ENCODE measurements at regions not wholly inside any gene's neighbourhood (a gene's known extent, or its start where the extent isn't known, plus 50 kb on each side); places are given as distances from the start of the nearest gene placed in this dataset.

- no peak overlapping the region for H3K27ac ChIP-seq
- intact Hi-C loops (cut with micrococcal nuclease; ENCODE audit: unreplicated experiment), result no loop called here
- H3K4me3 ChIP-seq, result no peak overlapping the region
- H3K36me3 ChIP-seq (ENCODE audit: low read depth), result no peaks in the 10 kb centered on the region
- ChIA-PET POLR2A (ENCODE audit: unreplicated experiment) (no interaction called here), CTCF (no interaction called here)
- H2AFZ ChIP-seq, result no peak overlapping the region
- no peaks in the 10 kb centered on the region for H3K27me3 ChIP-seq (ENCODE audit: insufficient read depth, low read depth)
- no peak for DNase-seq
- no peaks in the 10 kb centered on the region; the same call in 1 of the 2 replicates for H3F3A ChIP-seq (ENCODE audit: insufficient read depth, low read depth)
- no peaks in the 10 kb centered on the region for H3K9me3 ChIP-seq (ENCODE audit: insufficient read depth, low read depth)
- no peak for TF ChIP-seq EZH2 (IDR thresholded peaks at IDR 0.05; ENCODE audit: low read depth)
- no peak for TF ChIP-seq CTCF (conservative IDR thresholded peaks at IDR 0.05)
- no peaks in the 10 kb centered on the region for H3K79me2 ChIP-seq (ENCODE audit: low read depth)
- no peaks in the 10 kb centered on the region for H4K20me1 ChIP-seq (ENCODE audit: insufficient read depth)
- no peak overlapping the region for H3K4me2 ChIP-seq
- H3K9me2 ChIP-seq (ENCODE audit: insufficient read depth), result no peaks in the 10 kb centered on the region
- BruUV-seq (replicated peaks), result no TSS peak
- peaks cover 11% of the 10 kb centered on the region; the same call in 1 of the 2 replicates for H3K4me1 ChIP-seq (replicated peaks; ENCODE audit: insufficient read depth)
Measured at GRCh38 chr7:96497567-96497966, 175.7 kb upstream of the SLC25A13 start.

- CTCF ChIA-PET, result no interaction called here
- Histone ChIP-seq H2AFZ (no peak overlapping the region), H3K27ac (no peak overlapping the region), H3K4me2 (0 out of 2 replicates have a peak overlapping the region, but pooled peaks have one; percentile 10), H3K27me3 (ENCODE audit: insufficient read depth, low read depth) (no peaks in the 10 kb centered on the region), H3F3A (ENCODE audit: insufficient read depth, low read depth) (no peaks in the 10 kb centered on the region; the same call in 1 of the 2 replicates), H3K4me3 (no peak overlapping the region), H4K20me1 (ENCODE audit: insufficient read depth) (no peaks in the 10 kb centered on the region), H3K9me3 (ENCODE audit: insufficient read depth, low read depth) (no peaks in the 10 kb centered on the region), H3K4me1 (replicated peaks; ENCODE audit: insufficient read depth) (peaks cover 11% of the 10 kb centered on the region; the same call in 1 of the 2 replicates), H3K36me3 (ENCODE audit: low read depth) (no peaks in the 10 kb centered on the region), H3K9me2 (ENCODE audit: insufficient read depth) (no peaks in the 10 kb centered on the region), H3K79me2 (ENCODE audit: low read depth) (no peaks in the 10 kb centered on the region)
- POLR2A ChIA-PET (ENCODE audit: unreplicated experiment), result no interaction called here
- TF ChIP-seq EZH2 (IDR thresholded peaks at IDR 0.05; ENCODE audit: low read depth) (no peak), CTCF (conservative IDR thresholded peaks at IDR 0.05) (no peak)
- intact Hi-C loops (cut with micrococcal nuclease; ENCODE audit: unreplicated experiment), result no loop called here
- BruUV-seq (replicated peaks), result no TSS peak
- DNase-seq, result no peak
Measured at GRCh38 chr7:96495751-96496216, 173.9 kb upstream of the SLC25A13 start.

- intact Hi-C loops (cut with micrococcal nuclease; ENCODE audit: unreplicated experiment), result no loop called here
- H3K27me3 ChIP-seq (ENCODE audit: insufficient read depth, low read depth), result no peaks in the 10 kb centered on the region
- H3K9me3 ChIP-seq (ENCODE audit: insufficient read depth, low read depth), result no peaks in the 10 kb centered on the region
- ChIA-PET POLR2A (ENCODE audit: unreplicated experiment) (no interaction called here), CTCF (no interaction called here)
- no peak overlapping the region for H3K4me3 ChIP-seq
- peaks cover 10% of the 10 kb centered on the region for H3K4me1 ChIP-seq (replicated peaks; ENCODE audit: insufficient read depth)
- no peak for DNase-seq
- H3K27ac ChIP-seq, result no peak overlapping the region
- no TSS peak for BruUV-seq (replicated peaks)
- no peaks in the 10 kb centered on the region for H4K20me1 ChIP-seq (ENCODE audit: insufficient read depth)
- no peaks in the 10 kb centered on the region for H3K79me2 ChIP-seq (ENCODE audit: low read depth)
- peak overlapping the region; percentile 34; the same call in 1 of the 2 replicates for H3K4me2 ChIP-seq
- H3K9me2 ChIP-seq (ENCODE audit: insufficient read depth), result no peaks in the 10 kb centered on the region
- TF ChIP-seq EZH2 (IDR thresholded peaks at IDR 0.05; ENCODE audit: low read depth) (no peak), CTCF (conservative IDR thresholded peaks at IDR 0.05) (no peak)
- no peaks in the 10 kb centered on the region for H3K36me3 ChIP-seq (ENCODE audit: low read depth)
- H2AFZ ChIP-seq, result no peak overlapping the region
- no peaks in the 10 kb centered on the region for H3F3A ChIP-seq (ENCODE audit: insufficient read depth, low read depth)
Measured at GRCh38 chr7:96486681-96487080, 164.8 kb upstream of the SLC25A13 start.

Measured in PC-9 (cell line).